ENCODE measurements at regions not wholly inside any gene's neighbourhood (a gene's known extent, or its start where the extent isn't known, plus 50 kb on each side); places are given as distances from the start of the nearest gene placed in this dataset.

DNA sequence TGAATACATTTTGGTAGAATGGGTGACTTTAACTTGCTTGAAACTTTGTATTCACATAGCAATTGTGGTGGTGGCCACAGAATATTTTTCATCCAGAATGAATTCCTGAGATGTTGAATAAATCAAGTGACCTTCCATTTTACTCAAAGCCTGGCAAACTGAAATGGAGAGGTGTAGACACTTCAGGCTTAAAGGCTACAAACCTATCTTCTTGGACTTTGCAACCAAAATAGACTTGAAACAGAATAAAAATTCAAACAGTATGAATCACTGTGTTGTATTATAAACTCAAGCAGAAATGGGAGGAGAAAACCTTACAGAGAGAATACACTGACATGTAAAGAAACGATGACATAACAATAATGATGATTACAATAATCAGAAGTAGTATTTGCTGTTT, 371.6 kb downstream of the BCKDHB start:
- Histone ChIP-seq H2AFZ (ENCODE audit: low read length) (no peak overlapping the region), H3K23ac (ENCODE audit: insufficient read length) (no peak overlapping the region), H3K23me2 (ENCODE audit: low read depth, low read length) (no peaks in the 10 kb centered on the region), H3K9me3 (ENCODE audit: insufficient read depth in 2 of 2, low read depth in 1 of 2, low read length in 1 of 2) (no peaks in the 10 kb centered on the region), H3K4me1 (replicated peaks in 1 of 4; ENCODE audit: control insufficient read depth in 3 of 4, insufficient read depth in 4 of 4, low read length in 3 of 4) (no peaks in the 10 kb centered on the region), H4K8ac (ENCODE audit: extremely low read depth, insufficient read depth, low read length) (no peak overlapping the region), H2BK20ac (ENCODE audit: low read length) (no peak overlapping the region), H4K5ac (ENCODE audit: insufficient read length, low read depth, low read length) (no peak overlapping the region), H2BK5ac (ENCODE audit: low read depth, low read length) (no peak overlapping the region), H3K4me3 (ENCODE audit: extremely low read depth in 1 of 4, insufficient read depth in 2 of 4, low read depth in 3 of 4, low read length in 4 of 4) (no peak overlapping the region), H3K4me2 (ENCODE audit: insufficient read depth in 1 of 2, low read depth in 2 of 2, low read length in 2 of 2) (no peak overlapping the region), H3K18ac (ENCODE audit: extremely low read depth, low read length) (no peak overlapping the region), H3K27ac (ENCODE audit: low read depth, low read length) (no peak overlapping the region), H3K27me3 (replicated peaks in 1 of 4; ENCODE audit: control insufficient read depth in 3 of 4, extremely low read depth in 1 of 4, insufficient read depth in 3 of 4, low read length in 3 of 4) (no peaks in the 10 kb centered on the region), H3K79me1 (ENCODE audit: low read depth, low read length) (no peaks in the 10 kb centered on the region), H3K14ac (ENCODE audit: insufficient read length) (no peak overlapping the region), H2BK15ac (ENCODE audit: low read length) (no peak overlapping the region), H3K79me2 (ENCODE audit: control insufficient read depth in 1 of 2, insufficient read depth in 2 of 2, low read length in 2 of 2) (no peaks in the 10 kb centered on the region), H2AK5ac (ENCODE audit: low read depth, low read length) (no peak overlapping the region), H4K20me1 (replicated peaks in 1 of 2; ENCODE audit: control insufficient read depth in 1 of 2, insufficient read depth in 2 of 2, low read length in 2 of 2) (no peaks in the 10 kb centered on the region), H3K56ac (replicated peaks; ENCODE audit: insufficient read length, low read depth, low read length) (no peak overlapping the region), H2BK120ac (replicated peaks; ENCODE audit: low read depth, low read length) (no peak overlapping the region), H3K4ac (replicated peaks; ENCODE audit: insufficient read length, low read depth, low read length) (no peak overlapping the region), H2BK12ac (ENCODE audit: low read depth, low read length) (no peak overlapping the region), H4K91ac (replicated peaks; ENCODE audit: insufficient read length, low read length) (no peak overlapping the region), H3K9ac (replicated peaks in 1 of 4; ENCODE audit: extremely low read depth in 1 of 4, low read depth in 3 of 4, low read length in 3 of 4) (no peak overlapping the region), H3K36me3 (ENCODE audit: control insufficient read depth in 2 of 4, insufficient read depth in 4 of 4, low read length in 3 of 4) (no peaks in the 10 kb centered on the region)
- FAIRE-seq, result no peak
- no peak for DNase-seq (ENCODE audit: low read depth in 1 of 2, low spot score in 2 of 2)
- TF ChIP-seq, protein P1, sequence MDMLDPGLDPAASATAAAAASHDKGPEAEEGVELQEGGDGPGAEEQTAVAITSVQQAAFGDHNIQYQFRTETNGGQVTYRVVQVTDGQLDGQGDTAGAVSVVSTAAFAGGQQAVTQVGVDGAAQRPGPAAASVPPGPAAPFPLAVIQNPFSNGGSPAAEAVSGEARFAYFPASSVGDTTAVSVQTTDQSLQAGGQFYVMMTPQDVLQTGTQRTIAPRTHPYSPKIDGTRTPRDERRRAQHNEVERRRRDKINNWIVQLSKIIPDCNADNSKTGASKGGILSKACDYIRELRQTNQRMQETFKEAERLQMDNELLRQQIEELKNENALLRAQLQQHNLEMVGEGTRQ (IDR thresholded peaks at IDR 0.05; ENCODE audit: low read length), result no peak
- TF ChIP-seq CHD2 (IDR thresholded peaks at IDR 0.05; ENCODE audit: low read length) (no peak), HDAC2 (IDR thresholded peaks at IDR 0.05; ENCODE audit: borderline replicate concordance in 1 of 2, low read depth in 2 of 2, low read length in 2 of 2) (no peak), ASH2L (IDR thresholded peaks at IDR 0.05; ENCODE audit: low read length) (no peak), YY1 (IDR thresholded peaks at IDR 0.05; ENCODE audit: low read depth, low read length) (no peak), MAFK (IDR thresholded peaks at IDR 0.05; ENCODE audit: low read depth, low read length) (no peak), GTF2F1 (IDR thresholded peaks at IDR 0.05; ENCODE audit: borderline replicate concordance, low read depth, low read length) (no peak), SP2 (IDR thresholded peaks at IDR 0.05; ENCODE audit: low read length) (no peak), SAP30 (IDR thresholded peaks at IDR 0.05; ENCODE audit: insufficient read depth, insufficient replicate concordance, low read length) (no peak), SP4 (IDR thresholded peaks at IDR 0.05; ENCODE audit: low read length) (no peak), TAF7 (optimal IDR thresholded peaks at IDR 0.05; ENCODE audit: borderline replicate concordance, low read depth, low read length) (no peak), PHF8 (conservative IDR thresholded peaks at IDR 0.05; ENCODE audit: low read depth, low read length) (no peak), HDAC6 (IDR thresholded peaks at IDR 0.05; ENCODE audit: low read depth, low read length) (no peak), EGR1 (IDR thresholded peaks at IDR 0.05; ENCODE audit: borderline replicate concordance, low read depth, low read length) (no peak), JUND (IDR thresholded peaks at IDR 0.05; ENCODE audit: low read length) (no peak)
- ChIA-PET POLR2A (ENCODE audit: partially characterized antibody) (no interaction called here), CTCF (ENCODE audit: partially characterized antibody) (no interaction called here)
- WGBS, 2 experiments (ENCODE audit: extremely low coverage in 1 of 2, insufficient coverage in 1 of 2, insufficient read length in 1 of 2, insufficient replicate concordance in 2 of 2, low coverage in 1 of 2, low lambda C conversion rate in 2 of 2, missing lambda C conversion rate in 1 of 2), result 87% methylated on average over 1 of the region's 1 CpG; no CpG with 5 or more reads in 1 of the 2 experiments

Data from H1 (cell line).